ENCODE measurements at regions not wholly inside any gene's neighbourhood (a gene's known extent, or its start where the extent isn't known, plus 50 kb on each side); places are given as distances from the start of the nearest gene placed in this dataset.

DNA sequence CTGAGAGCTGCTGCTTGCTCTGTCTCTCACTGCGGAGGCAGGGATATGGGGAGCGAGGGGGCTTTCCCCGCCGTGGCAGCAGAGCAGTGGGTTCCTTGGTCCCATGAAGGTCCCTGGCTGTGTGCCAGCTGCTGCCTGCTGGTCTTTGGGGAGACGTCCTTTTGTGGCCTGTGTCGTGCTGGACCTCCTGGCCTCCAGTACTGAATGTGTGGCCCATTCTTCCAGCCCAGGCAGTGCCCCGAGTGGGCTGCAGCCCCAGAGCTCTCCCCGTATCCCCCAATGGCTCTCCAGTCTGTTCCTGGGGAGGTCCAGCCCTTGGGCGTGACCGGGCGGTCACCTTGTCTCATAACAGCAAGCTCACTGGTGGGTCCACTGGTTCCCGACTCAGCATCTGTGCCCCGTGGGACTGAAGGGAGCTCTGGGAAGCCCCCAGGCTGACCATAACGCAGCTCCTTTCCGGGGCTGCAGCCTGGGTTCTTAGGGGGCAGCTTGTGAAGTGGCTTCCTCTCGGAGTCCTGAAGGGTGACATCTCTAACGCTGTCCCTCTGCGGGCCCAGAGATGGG lies 115.6 kb downstream of the SMIM20 start:
- H3K27ac ChIP-seq (ENCODE audit: low read depth, low read length), result no peak overlapping the region
- ChIA-PET POLR2A (no interaction called here), CTCF (interaction anchor here (0.7 to 1.9 kb wide), 6 partner anchors 10 to 386 kb away, joined by 3 to 7 read pairs (median 5); no protein-coding TSS in a partner anchor)
- H3K9me3 Mint-ChIP-seq, result no peaks in the 10 kb centered on the region
- no peaks in the 10 kb centered on the region for H3K9me3 ChIP-seq (ENCODE audit: low read length)
- no peak for DNase-seq
- H3K27ac Mint-ChIP-seq, result no peak overlapping the region
- no peaks in the 10 kb centered on the region for H3K36me3 Mint-ChIP-seq
- H3K4me3 ChIP-seq (ENCODE audit: low read length), result no peak overlapping the region
- no peaks in the 10 kb centered on the region for H3K27me3 ChIP-seq (ENCODE audit: insufficient read depth, low read length, poor library complexity, severe bottlenecking)
- peaks cover 3 to 5% of the 10 kb centered on the region in 2 donors for H3K27me3 Mint-ChIP-seq
- H3K36me3 ChIP-seq (ENCODE audit: insufficient read depth, low read length), result no peaks in the 10 kb centered on the region
- H3K4me1 ChIP-seq (ENCODE audit: insufficient read depth, low read length), result no peaks in the 10 kb centered on the region
- no peak overlapping the region for H3K4me3 Mint-ChIP-seq
- peaks cover 0 to 3% (median 2%) of the 10 kb centered on the region in 3 donors for H3K4me1 Mint-ChIP-seq

DNA sequence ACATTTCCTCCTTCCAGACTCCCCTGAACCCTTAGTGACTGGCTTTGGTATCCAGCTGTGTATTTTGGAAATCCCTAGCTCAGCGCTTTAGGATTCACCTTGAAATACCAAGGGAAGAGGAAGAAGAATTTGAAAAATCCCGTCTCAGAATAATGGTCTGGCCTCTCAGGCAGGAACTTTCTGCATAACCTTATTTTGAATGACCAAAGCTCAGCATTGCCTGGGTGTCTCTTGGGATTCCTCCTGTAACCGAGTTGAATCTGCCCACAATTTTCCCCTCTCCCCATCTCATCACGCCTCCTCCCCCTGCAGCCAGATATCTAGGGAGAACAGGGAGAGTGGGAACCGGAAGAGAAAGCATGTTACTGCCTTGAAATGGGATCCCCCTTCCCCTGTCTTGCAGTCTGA lies 116.2 kb downstream of the SMIM20 start:
- Histone ChIP-seq H3K4me1 (ENCODE audit: insufficient read depth, low read length) (no peaks in the 10 kb centered on the region), H3K36me3 (ENCODE audit: insufficient read depth, low read length) (no peaks in the 10 kb centered on the region), H3K9me3 (ENCODE audit: low read length) (no peaks in the 10 kb centered on the region), H3K27ac (ENCODE audit: low read depth, low read length) (no peak overlapping the region), H3K4me3 (ENCODE audit: low read length) (no peak overlapping the region), H3K27me3 (ENCODE audit: insufficient read depth, low read length, poor library complexity, severe bottlenecking) (no peaks in the 10 kb centered on the region)
- peaks cover 3 to 5% of the 10 kb centered on the region in 2 donors for H3K27me3 Mint-ChIP-seq
- H3K4me1 Mint-ChIP-seq, result peaks cover 0 to 3% (median 2%) of the 10 kb centered on the region in 3 donors
- no peaks in the 10 kb centered on the region for H3K36me3 Mint-ChIP-seq
- H3K9me3 Mint-ChIP-seq, result no peaks in the 10 kb centered on the region
- no peak for DNase-seq
- H3K4me3 Mint-ChIP-seq, result no peak overlapping the region
- ChIA-PET POLR2A (no interaction called here), CTCF (interaction anchor here (0.7 to 1.9 kb wide), 7 partner anchors 10 to 386 kb away, joined by 3 to 7 read pairs (median 4); no protein-coding TSS in a partner anchor)
- H3K27ac Mint-ChIP-seq, result no peak overlapping the region

DNA sequence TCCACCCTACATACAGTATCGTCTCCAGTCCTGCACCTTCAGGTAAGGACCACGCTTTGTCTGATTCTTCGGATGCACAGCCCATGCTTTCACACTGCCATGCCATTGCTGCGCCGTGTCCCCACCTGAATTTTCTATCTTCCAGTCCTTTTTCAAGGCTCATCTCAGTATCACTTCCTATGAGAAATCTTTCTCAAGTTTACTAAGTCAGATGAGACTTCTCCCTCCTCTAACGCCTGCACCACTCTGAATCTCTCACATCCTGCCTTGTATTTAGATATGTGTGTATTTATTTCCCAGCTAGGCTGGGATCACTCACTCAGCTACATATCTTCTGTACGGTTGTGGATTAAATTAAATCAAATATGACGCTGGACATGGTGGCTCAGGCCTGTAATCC lies 116.8 kb downstream of the SMIM20 start:
- Mint-ChIP-seq H3K4me3 (no peak overlapping the region), H3K9me3 (no peaks in the 10 kb centered on the region), H3K27ac (no peak overlapping the region), H3K4me1 (peaks cover 0 to 3% (median 2%) of the 10 kb centered on the region in 3 donors), H3K27me3 (peaks cover 3 to 5% of the 10 kb centered on the region in 2 donors), H3K36me3 (no peaks in the 10 kb centered on the region)
- Histone ChIP-seq H3K9me3 (ENCODE audit: low read length) (no peaks in the 10 kb centered on the region), H3K27me3 (ENCODE audit: insufficient read depth, low read length, poor library complexity, severe bottlenecking) (no peaks in the 10 kb centered on the region), H3K36me3 (ENCODE audit: insufficient read depth, low read length) (no peaks in the 10 kb centered on the region), H3K27ac (ENCODE audit: low read depth, low read length) (no peak overlapping the region), H3K4me1 (ENCODE audit: insufficient read depth, low read length) (no peaks in the 10 kb centered on the region), H3K4me3 (ENCODE audit: low read length) (no peak overlapping the region)
- ChIA-PET POLR2A (no interaction called here), CTCF (interaction anchor here (1.1 to 1.9 kb wide), 3 partner anchors 52 to 299 kb away, joined by 3 to 7 read pairs (median 7); no protein-coding TSS in a partner anchor)
- no peak for DNase-seq

DNA sequence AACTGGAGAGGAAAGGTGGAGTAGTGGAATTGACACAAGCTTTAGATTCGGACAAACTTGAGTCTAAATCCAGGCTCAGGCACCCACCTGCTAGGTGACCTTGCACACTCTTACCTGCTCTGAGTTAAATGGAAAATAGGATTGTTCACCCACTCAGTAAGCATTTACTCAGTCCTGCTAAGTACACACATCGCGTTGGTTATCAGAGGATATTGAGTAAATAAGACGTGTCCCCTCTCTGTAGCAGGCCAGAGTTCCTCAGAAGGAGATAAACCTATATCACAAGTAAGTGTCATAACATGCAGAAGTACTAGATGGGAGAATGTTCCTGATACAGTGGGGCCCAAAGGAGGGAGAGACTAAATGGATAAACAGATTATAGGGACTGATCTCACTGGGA lies 117.7 kb downstream of the SMIM20 start:
- H3K27me3 ChIP-seq (ENCODE audit: insufficient read depth, low read length, poor library complexity, severe bottlenecking), result no peaks in the 10 kb centered on the region
- H3K9me3 ChIP-seq (ENCODE audit: low read length), result no peaks in the 10 kb centered on the region
- Mint-ChIP-seq H3K4me3 (no peak overlapping the region), H3K27ac (no peak overlapping the region), H3K27me3 (peaks cover 3% of the 10 kb centered on the region in 2 donors), H3K9me3 (no peaks in the 10 kb centered on the region), H3K36me3 (no peaks in the 10 kb centered on the region), H3K4me1 (peaks cover 0 to 3% (median 2%) of the 10 kb centered on the region in 3 donors)
- ChIA-PET CTCF (interaction anchor here (1.1 kb wide), 1 partner anchor 293 kb away, joined by 3 read pairs; no protein-coding TSS in a partner anchor), POLR2A (no interaction called here)
- H3K36me3 ChIP-seq (ENCODE audit: insufficient read depth, low read length), result no peaks in the 10 kb centered on the region
- H3K4me3 ChIP-seq (ENCODE audit: low read length), result no peak overlapping the region
- no peak for DNase-seq
- H3K27ac ChIP-seq (ENCODE audit: low read depth, low read length), result no peak overlapping the region
- no peaks in the 10 kb centered on the region for H3K4me1 ChIP-seq (ENCODE audit: insufficient read depth, low read length)

DNA sequence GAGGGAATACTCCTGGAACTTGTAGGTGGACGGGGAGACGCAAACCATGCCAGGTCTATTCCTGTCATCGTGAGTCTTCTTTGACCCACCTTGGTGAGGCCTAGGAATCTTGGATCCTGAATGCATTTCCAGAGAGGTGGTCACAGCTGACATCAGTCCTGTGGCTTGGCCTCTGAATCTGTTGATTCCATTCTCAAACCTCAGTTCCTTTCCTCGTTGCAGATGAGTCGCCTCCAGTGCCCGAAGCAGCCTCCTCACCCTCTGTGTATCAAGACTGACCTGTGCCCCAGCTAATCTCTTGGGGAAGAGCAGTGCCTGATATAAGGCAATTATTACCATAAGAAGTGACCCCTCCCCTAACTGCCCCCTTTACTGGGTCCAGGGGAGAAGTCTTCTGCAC lies 118.1 kb downstream of the SMIM20 start:
- POLR2A ChIA-PET, result no interaction called here
- CTCF ChIA-PET, result no interaction called here
- H3K4me1 Mint-ChIP-seq, result peaks cover 0 to 3% (median 2%) of the 10 kb centered on the region in 3 donors

DNA sequence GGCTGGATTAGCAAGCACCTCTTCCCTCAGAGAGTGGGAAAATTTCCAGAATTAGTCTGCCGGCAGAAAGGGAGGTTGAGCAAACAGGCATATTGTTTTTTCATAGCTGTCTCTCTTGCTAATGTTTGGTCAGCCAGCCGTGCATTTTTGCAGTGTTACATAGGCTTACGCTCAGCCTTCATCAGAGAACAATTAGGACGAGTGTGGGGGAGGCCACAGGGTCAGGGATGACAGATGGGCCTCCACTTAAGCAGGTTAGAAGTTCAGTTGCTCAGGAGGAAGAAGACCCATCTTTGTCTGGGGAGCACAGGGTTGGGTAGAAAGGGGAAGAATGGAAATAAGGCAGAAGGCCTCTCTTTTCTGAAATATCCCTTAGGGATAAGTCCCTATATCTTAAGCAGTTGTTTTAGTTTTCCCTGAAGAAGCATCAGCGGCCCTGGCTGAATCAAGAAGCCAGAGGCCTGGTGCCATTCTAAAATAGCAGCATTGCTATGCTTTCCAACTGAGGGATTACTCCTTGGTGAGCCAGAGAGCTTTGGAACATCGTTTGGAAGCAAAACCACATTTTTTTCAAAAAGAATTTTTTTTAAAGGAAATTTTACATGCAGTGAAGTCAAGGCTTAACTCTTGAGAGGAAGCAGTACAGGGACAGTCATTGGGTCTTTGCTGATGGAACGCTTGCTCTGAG lies 118.8 kb downstream of the SMIM20 start:
- H3K4me1 Mint-ChIP-seq, result peaks cover 0 to 3% (median 2%) of the 10 kb centered on the region in 3 donors
- no peak overlapping the region for H3K4me3 ChIP-seq (ENCODE audit: low read length)
- no peak overlapping the region for H3K27ac Mint-ChIP-seq
- H3K27me3 ChIP-seq (ENCODE audit: insufficient read depth, low read length, poor library complexity, severe bottlenecking), result no peaks in the 10 kb centered on the region
- H3K27ac ChIP-seq (ENCODE audit: low read depth, low read length), result no peak overlapping the region
- no peaks in the 10 kb centered on the region for H3K9me3 Mint-ChIP-seq
- H3K4me3 Mint-ChIP-seq, result no peak overlapping the region
- no peaks in the 10 kb centered on the region for H3K9me3 ChIP-seq (ENCODE audit: low read length)
- H3K36me3 Mint-ChIP-seq, result no peaks in the 10 kb centered on the region
- POLR2A ChIA-PET, result no interaction called here
- peaks cover 3% of the 10 kb centered on the region in 2 donors for H3K27me3 Mint-ChIP-seq
- no peaks in the 10 kb centered on the region for H3K36me3 ChIP-seq (ENCODE audit: insufficient read depth, low read length)
- no peaks in the 10 kb centered on the region for H3K4me1 ChIP-seq (ENCODE audit: insufficient read depth, low read length)
- CTCF ChIA-PET, result no interaction called here
- DNase-seq, result no peak

More for the DNA sequence above, 118.1 kb downstream of the SMIM20 start:
- H3K9me3 ChIP-seq (ENCODE audit: low read length), result no peaks in the 10 kb centered on the region
- no peaks in the 10 kb centered on the region for H3K36me3 Mint-ChIP-seq
- no peaks in the 10 kb centered on the region for H3K27me3 ChIP-seq (ENCODE audit: insufficient read depth, low read length, poor library complexity, severe bottlenecking)
- no peak overlapping the region for H3K4me3 Mint-ChIP-seq
- H3K36me3 ChIP-seq (ENCODE audit: insufficient read depth, low read length), result no peaks in the 10 kb centered on the region
- DNase-seq, result no peak
- peaks cover 0 to 3% of the 10 kb centered on the region in 2 donors for H3K27me3 Mint-ChIP-seq
- no peaks in the 10 kb centered on the region for H3K4me1 ChIP-seq (ENCODE audit: insufficient read depth, low read length)
- H3K27ac ChIP-seq (ENCODE audit: low read depth, low read length), result no peak overlapping the region
- H3K9me3 Mint-ChIP-seq, result no peaks in the 10 kb centered on the region
- no peak overlapping the region for H3K4me3 ChIP-seq (ENCODE audit: low read length)
- no peak overlapping the region for H3K27ac Mint-ChIP-seq

DNA sequence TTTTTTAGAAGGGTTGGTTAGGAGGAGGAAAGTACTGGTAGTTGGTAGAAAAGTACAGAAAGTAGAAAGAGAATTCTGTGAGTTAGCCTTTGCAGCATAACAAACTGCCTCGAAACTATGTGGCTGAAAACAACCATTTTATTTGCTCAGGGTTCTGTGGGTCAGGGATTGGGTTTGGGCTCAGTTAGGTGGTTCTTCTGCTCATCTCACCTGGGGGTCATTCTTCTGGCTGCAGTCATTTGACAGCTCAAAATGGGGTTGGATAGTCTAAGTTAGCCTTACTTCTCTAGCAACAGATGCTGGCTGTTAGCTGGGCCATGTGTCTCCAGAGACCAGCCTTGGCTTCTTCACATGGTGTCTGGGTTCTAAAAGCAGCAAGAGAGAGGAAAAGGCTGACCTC lies 119.4 kb downstream of the SMIM20 start:
- no peaks in the 10 kb centered on the region for H3K36me3 Mint-ChIP-seq

DNA sequence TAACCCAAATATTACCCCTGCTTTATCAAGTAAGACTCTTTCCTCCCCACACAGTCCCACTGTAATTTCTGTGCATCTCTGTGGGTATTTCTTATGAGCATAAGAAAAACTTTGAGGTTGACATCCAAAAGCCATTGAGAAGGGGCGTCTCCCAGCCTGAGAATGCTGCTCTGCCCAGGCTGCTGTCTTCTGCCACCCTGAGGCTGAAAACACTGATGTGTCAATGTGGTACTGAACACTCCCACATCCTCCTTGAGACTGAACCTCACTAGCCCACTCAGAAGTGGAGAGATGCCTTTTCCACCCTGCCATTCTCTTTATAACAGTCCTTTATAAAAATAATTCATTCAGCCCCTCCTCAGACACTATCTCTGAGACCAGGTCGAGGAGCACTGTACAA lies 120.8 kb downstream of the SMIM20 start:
- H3K27me3 ChIP-seq (ENCODE audit: insufficient read depth, low read length, poor library complexity, severe bottlenecking), result no peaks in the 10 kb centered on the region
- H3K27ac ChIP-seq (ENCODE audit: low read depth, low read length), result no peak overlapping the region
- Mint-ChIP-seq H3K4me1 (no peaks in the 10 kb centered on the region), H3K9me3 (no peaks in the 10 kb centered on the region), H3K27me3 (peaks cover 2 to 4% of the 10 kb centered on the region in 2 donors), H3K4me3 (no peak overlapping the region), H3K36me3 (no peaks in the 10 kb centered on the region), H3K27ac (no peak overlapping the region)
- ChIA-PET CTCF (no interaction called here), POLR2A (no interaction called here)
- H3K9me3 ChIP-seq (ENCODE audit: low read length), result no peaks in the 10 kb centered on the region
- H3K4me1 ChIP-seq (ENCODE audit: insufficient read depth, low read length), result no peaks in the 10 kb centered on the region
- no peaks in the 10 kb centered on the region for H3K36me3 ChIP-seq (ENCODE audit: insufficient read depth, low read length)
- DNase-seq, result no peak
- no peak overlapping the region for H3K4me3 ChIP-seq (ENCODE audit: low read length)

More for the DNA sequence above, 119.4 kb downstream of the SMIM20 start:
- peaks cover 0 to 3% (median 2%) of the 10 kb centered on the region in 3 donors for H3K4me1 Mint-ChIP-seq
- H3K27ac ChIP-seq (ENCODE audit: low read depth, low read length), result no peak overlapping the region
- no peak overlapping the region for H3K4me3 Mint-ChIP-seq
- POLR2A ChIA-PET, result no interaction called here
- H3K27me3 ChIP-seq (ENCODE audit: insufficient read depth, low read length, poor library complexity, severe bottlenecking), result no peaks in the 10 kb centered on the region
- CTCF ChIA-PET, result no interaction called here
- H3K4me3 ChIP-seq (ENCODE audit: low read length), result no peak overlapping the region
- no peaks in the 10 kb centered on the region for H3K36me3 ChIP-seq (ENCODE audit: insufficient read depth, low read length)
- H3K27ac Mint-ChIP-seq, result no peak overlapping the region
- peaks cover 3 to 4% of the 10 kb centered on the region in 2 donors for H3K27me3 Mint-ChIP-seq
- no peaks in the 10 kb centered on the region for H3K9me3 Mint-ChIP-seq
- H3K4me1 ChIP-seq (ENCODE audit: insufficient read depth, low read length), result no peaks in the 10 kb centered on the region
- no peaks in the 10 kb centered on the region for H3K9me3 ChIP-seq (ENCODE audit: low read length)
- no peak for DNase-seq
